ENCODE measurements at regions not wholly inside any gene's neighbourhood (a gene's known extent, or its start where the extent isn't known, plus 50 kb on each side); places are given as distances from the start of the nearest gene placed in this dataset.

DNA sequence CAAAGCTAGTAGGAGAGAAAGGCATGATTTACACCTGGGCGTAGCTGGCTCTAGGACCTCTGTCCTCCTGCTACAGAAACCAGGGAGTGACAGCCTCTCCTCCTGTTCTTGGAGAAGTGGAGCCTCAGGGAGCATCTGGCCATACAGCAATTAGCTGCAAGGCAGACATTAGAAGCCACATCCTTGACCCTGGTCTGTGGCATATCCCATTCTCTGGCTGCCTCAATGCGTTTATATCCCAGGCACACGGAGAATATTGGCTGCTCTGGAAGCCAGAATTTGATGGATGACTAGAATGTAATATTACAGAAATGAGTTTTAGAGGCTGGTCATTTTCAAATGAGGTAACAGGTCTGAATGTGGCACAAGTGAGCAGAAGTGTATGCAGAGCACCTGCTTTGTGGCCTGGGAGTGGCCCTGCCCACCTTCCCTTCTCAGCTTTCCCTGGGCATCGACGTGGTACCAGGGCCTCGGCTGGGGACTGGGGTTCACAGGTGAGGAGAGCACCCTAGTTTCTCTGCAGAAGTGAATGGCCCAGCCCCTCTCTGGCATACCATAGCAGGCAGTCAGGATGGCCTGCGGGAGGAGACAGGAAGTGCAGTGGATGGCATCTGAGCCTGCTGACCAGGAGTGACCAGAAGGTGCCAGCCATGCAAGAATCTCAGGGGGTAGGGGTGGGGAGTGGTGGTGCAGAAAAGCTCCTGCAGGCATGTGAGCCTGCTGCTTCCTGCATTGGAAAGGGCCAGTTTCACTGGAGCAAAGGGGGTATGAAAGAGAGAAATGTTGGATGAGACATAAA lies 367.2 kb upstream of the ZNF32 start:
- H3K4me1 ChIP-seq (ENCODE audit: control insufficient read depth, insufficient read depth, low read length), result no peaks in the 10 kb centered on the region
- ChIA-PET CTCF (no interaction called here), POLR2A (no interaction called here)
- no TSS peak for BruUV-seq (replicated peaks)
- H3K27me3 ChIP-seq (ENCODE audit: control insufficient read depth, insufficient read depth, low read length), result no peaks in the 10 kb centered on the region
- ATAC-seq (no peak), DNase-seq (ENCODE audit: low read depth, low spot score) (no peak)
- H3K27ac ChIP-seq (ENCODE audit: low read length), result no peak overlapping the region
- in situ Hi-C loops (cut with HindIII; ENCODE audit: low pct_unique_long_range_greater_than_20kb, low sequenced_read_pairs), result no loop called here
- no peak overlapping the region for H3K4me3 ChIP-seq (ENCODE audit: low read depth in 2 of 2, low read length in 2 of 2)
- H3K36me3 ChIP-seq (ENCODE audit: control insufficient read depth, insufficient read depth, low read length), result no peaks in the 10 kb centered on the region
- intact Hi-C loops (cut with micrococcal nuclease; ENCODE audit: unreplicated experiment), result loop anchor here (10.0 kb wide), 1 partner anchor 61 kb away; no protein-coding TSS in a partner anchor
- no peaks in the 10 kb centered on the region for H3K9me3 ChIP-seq (ENCODE audit: control insufficient read depth, insufficient read depth, low read depth, low read length)
- TF ChIP-seq, protein P1, sequence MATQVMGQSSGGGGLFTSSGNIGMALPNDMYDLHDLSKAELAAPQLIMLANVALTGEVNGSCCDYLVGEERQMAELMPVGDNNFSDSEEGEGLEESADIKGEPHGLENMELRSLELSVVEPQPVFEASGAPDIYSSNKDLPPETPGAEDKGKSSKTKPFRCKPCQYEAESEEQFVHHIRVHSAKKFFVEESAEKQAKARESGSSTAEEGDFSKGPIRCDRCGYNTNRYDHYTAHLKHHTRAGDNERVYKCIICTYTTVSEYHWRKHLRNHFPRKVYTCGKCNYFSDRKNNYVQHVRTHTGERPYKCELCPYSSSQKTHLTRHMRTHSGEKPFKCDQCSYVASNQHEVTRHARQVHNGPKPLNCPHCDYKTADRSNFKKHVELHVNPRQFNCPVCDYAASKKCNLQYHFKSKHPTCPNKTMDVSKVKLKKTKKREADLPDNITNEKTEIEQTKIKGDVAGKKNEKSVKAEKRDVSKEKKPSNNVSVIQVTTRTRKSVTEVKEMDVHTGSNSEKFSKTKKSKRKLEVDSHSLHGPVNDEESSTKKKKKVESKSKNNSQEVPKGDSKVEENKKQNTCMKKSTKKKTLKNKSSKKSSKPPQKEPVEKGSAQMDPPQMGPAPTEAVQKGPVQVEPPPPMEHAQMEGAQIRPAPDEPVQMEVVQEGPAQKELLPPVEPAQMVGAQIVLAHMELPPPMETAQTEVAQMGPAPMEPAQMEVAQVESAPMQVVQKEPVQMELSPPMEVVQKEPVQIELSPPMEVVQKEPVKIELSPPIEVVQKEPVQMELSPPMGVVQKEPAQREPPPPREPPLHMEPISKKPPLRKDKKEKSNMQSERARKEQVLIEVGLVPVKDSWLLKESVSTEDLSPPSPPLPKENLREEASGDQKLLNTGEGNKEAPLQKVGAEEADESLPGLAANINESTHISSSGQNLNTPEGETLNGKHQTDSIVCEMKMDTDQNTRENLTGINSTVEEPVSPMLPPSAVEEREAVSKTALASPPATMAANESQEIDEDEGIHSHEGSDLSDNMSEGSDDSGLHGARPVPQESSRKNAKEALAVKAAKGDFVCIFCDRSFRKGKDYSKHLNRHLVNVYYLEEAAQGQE (IDR thresholded peaks at IDR 0.05; ENCODE audit: insufficient read depth in 1 of 2, low read depth in 2 of 2, low read length in 1 of 2), result no peak

DNA sequence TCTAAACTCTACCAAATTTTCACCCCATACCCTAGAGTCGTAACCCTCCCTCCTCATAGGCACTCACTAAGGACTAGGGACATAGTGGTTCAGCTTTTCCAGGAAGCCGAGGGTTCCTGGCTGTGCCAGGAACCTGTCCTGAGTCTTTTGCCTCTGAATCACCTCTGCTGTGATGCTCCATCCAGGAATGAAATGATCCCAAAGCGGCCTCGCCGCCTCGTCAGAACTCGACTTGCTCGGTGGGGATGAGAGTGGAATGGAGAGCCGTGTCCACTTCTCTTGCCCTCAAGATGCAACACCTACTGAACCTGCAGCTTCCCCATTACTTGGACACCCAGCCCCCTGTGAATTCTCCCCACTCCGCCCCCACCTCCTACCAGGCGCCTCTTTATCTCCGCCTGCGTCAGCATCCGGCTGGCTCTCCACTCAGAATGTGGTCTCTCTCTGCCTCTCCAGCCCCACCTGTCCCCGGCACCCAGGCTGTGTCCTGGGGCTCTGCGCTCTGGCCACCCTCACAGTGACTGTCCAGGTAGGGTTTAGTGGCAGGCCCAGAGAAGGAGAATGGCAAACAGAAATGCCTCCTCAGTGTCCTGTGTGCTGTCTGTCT lies 366.1 kb upstream of the ZNF32 start:
- in situ Hi-C loops (cut with HindIII; ENCODE audit: low pct_unique_long_range_greater_than_20kb, low sequenced_read_pairs), result no loop called here
- BruUV-seq (replicated peaks), result no TSS peak
- Histone ChIP-seq H3K4me1 (ENCODE audit: control insufficient read depth, insufficient read depth, low read length) (no peaks in the 10 kb centered on the region), H3K4me3 (ENCODE audit: low read depth in 2 of 2, low read length in 2 of 2) (no peak overlapping the region), H3K27me3 (ENCODE audit: control insufficient read depth, insufficient read depth, low read length) (no peaks in the 10 kb centered on the region), H3K27ac (ENCODE audit: low read length) (no peak overlapping the region), H3K36me3 (ENCODE audit: control insufficient read depth, insufficient read depth, low read length) (no peaks in the 10 kb centered on the region), H3K9me3 (ENCODE audit: control insufficient read depth, insufficient read depth, low read depth, low read length) (no peaks in the 10 kb centered on the region)
- TF ChIP-seq, protein P2, sequence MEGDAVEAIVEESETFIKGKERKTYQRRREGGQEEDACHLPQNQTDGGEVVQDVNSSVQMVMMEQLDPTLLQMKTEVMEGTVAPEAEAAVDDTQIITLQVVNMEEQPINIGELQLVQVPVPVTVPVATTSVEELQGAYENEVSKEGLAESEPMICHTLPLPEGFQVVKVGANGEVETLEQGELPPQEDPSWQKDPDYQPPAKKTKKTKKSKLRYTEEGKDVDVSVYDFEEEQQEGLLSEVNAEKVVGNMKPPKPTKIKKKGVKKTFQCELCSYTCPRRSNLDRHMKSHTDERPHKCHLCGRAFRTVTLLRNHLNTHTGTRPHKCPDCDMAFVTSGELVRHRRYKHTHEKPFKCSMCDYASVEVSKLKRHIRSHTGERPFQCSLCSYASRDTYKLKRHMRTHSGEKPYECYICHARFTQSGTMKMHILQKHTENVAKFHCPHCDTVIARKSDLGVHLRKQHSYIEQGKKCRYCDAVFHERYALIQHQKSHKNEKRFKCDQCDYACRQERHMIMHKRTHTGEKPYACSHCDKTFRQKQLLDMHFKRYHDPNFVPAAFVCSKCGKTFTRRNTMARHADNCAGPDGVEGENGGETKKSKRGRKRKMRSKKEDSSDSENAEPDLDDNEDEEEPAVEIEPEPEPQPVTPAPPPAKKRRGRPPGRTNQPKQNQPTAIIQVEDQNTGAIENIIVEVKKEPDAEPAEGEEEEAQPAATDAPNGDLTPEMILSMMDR (IDR thresholded peaks at IDR 0.05), result no peak
- TF ChIP-seq SIN3A (IDR thresholded peaks at IDR 0.05; ENCODE audit: borderline replicate concordance, insufficient read depth, low read depth, low read length) (no peak), TCF7L2 (IDR thresholded peaks at IDR 0.05; ENCODE audit: low read depth, low read length) (no peak), POLR2AphosphoS5 (IDR thresholded peaks at IDR 0.05; ENCODE audit: low read depth, low read length) (no peak)
- TF ChIP-seq, protein P1 (IDR thresholded peaks at IDR 0.05; ENCODE audit: insufficient read depth in 1 of 2, low read depth in 2 of 2, low read length in 1 of 2), result no peak
- POLR2A ChIA-PET, result no interaction called here
- CTCF ChIA-PET, result no interaction called here
- ATAC-seq (no peak), DNase-seq (ENCODE audit: low read depth, low spot score) (no peak)
- intact Hi-C loops (cut with micrococcal nuclease; ENCODE audit: unreplicated experiment), result loop anchor here (10.0 kb wide), 1 partner anchor 60 kb away; no protein-coding TSS in a partner anchor
